Fibroblast of lung (primary cell): ENCODE measurements at regions not wholly inside any gene's neighbourhood (a gene's known extent, or its start where the extent isn't known, plus 50 kb on each side); places are given as distances from the start of the nearest gene placed in this dataset.

Experiments
- DNase-seq, 2 donors: peaks; one replicate each; pipeline versions ENCODE4 v3.0.0 to v3.0.0-alpha.2; 2010; ENCODE audit warnings: low read depth in 2 of 2
- H2AFZ ChIP-seq: 2 replicates; pipeline ENCODE4 v1.5.1; 2012; ENCODE audit warnings: low read length, control low read depth, inconsistent platforms
- H3K27ac ChIP-seq: 2 replicates; pipeline ENCODE4 v1.5.1; 2011; ENCODE audit warnings: low read length, control low read depth; ENCODE audit not compliant: insufficient read depth
- H3K27me3 ChIP-seq: 2 replicates; pipeline ENCODE4 v1.5.1; 2011; ENCODE audit warnings: mild to moderate bottlenecking, low read length; ENCODE audit not compliant: control insufficient read depth, insufficient read depth
- H3K36me3 ChIP-seq: 2 replicates; pipeline ENCODE4 v1.5.1; 2011; ENCODE audit warnings: low read length; ENCODE audit not compliant: control insufficient read depth, insufficient read depth
- H3K4me1 ChIP-seq: 2 replicates; pipeline ENCODE4 v1.5.1; 2011; ENCODE audit warnings: low read length; ENCODE audit not compliant: control insufficient read depth, insufficient read depth; ENCODE audit errors: extremely low read depth
- H3K4me2 ChIP-seq: 2 replicates; pipeline ENCODE4 v1.5.1; 2011; ENCODE audit warnings: low read length, control low read depth; ENCODE audit not compliant: insufficient read depth; ENCODE audit errors: extremely low read depth
- H3K4me3 ChIP-seq, 4 experiments: fragments of 200-600 bp in 1 of 4; sonication (generic) in 1 of 4; replicated peaks in 1 of 4; 2 replicates each; pipeline ENCODE4 v1.5.1; 2011 to 2016; ENCODE audit warnings: low read length in 4 of 4, low read depth in 3 of 4, mild to moderate bottlenecking in 3 of 4, control low read depth in 2 of 4, inconsistent platforms in 1 of 4, mixed read lengths in 1 of 4; ENCODE audit not compliant: insufficient read depth in 1 of 4; ENCODE audit errors: control extremely low read depth in 1 of 4
- H3K79me2 ChIP-seq: 2 replicates; pipeline ENCODE4 v1.5.1; 2012; ENCODE audit warnings: mild to moderate bottlenecking, low read length, inconsistent platforms; ENCODE audit not compliant: control insufficient read depth, insufficient read depth
- H3K9ac ChIP-seq: 2 replicates; pipeline ENCODE4 v1.5.1; 2011; ENCODE audit warnings: mild to moderate bottlenecking, low read length, control low read depth; ENCODE audit not compliant: insufficient read depth
- H3K9me3 ChIP-seq: 2 replicates; pipeline ENCODE4 v1.5.1; 2012; ENCODE audit warnings: low read depth, low read length; ENCODE audit not compliant: control insufficient read depth, insufficient read depth
- H4K20me1 ChIP-seq: 2 replicates; pipeline ENCODE4 v1.5.1; 2011; ENCODE audit warnings: low read length; ENCODE audit not compliant: control insufficient read depth, insufficient read depth; ENCODE audit errors: extremely low read depth
- CTCF ChIP-seq, 2 donors: IDR thresholded peaks in 1 of 2; conservative IDR thresholded peaks in 1 of 2; 1 replicate in 1 of 2; 2 replicates in 1 of 2; pipeline ENCODE4 v1.5.1; 2011 to 2012; ENCODE audit warnings: low read length in 2 of 2, control low read depth in 1 of 2, inconsistent platforms in 1 of 2, low read depth in 1 of 2, mild to moderate bottlenecking in 1 of 2
- EZH2 ChIP-seq: IDR thresholded peaks from 2 replicates; pipeline ENCODE4 v1.5.1; 2012; ENCODE audit warnings: low read length, control low read depth, mild to moderate bottlenecking; ENCODE audit errors: missing control alignments

DNA sequence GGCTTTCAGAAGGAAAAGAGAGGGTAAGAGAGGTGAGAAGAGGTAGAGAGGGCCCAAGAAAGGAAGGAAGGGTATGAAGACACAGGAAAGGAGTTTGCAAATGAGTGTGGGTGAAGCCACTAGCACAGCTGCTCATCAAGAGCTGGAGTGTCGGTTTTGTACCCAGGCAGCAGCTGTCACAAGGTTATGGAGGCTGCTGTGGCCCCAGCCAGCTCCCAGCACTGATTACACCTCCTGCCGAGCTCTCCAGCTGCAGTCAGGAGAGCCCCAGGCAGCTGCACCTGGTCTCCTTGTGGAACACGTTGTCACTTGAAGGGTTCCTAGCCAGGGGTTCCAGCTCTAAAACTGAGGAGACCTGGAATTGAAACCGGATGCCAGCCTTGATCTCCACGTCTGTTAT, 60.4 kb upstream of the CHD2 start:
- no peak for DNase-seq
- Histone ChIP-seq H3K27me3 (no peaks in the 10 kb centered on the region), H3K4me3 (no peak overlapping the region), H3K27ac (no peak overlapping the region), H4K20me1 (no peaks in the 10 kb centered on the region), H3K4me2 (no peak overlapping the region), H3K4me1 (no peaks in the 10 kb centered on the region), H3K36me3 (no peaks in the 10 kb centered on the region), H2AFZ (no peak overlapping the region), H3K9me3 (no peaks in the 10 kb centered on the region), H3K9ac (no peak overlapping the region), H3K79me2 (no peaks in the 10 kb centered on the region)
- TF ChIP-seq EZH2 (no peak), CTCF (conservative IDR thresholded peaks at IDR 0.05 in 1 of 2, IDR thresholded peaks at IDR 0.05 in 1 of 2; ENCODE audit: low read depth in 1 of 2, low read length in 2 of 2) (no peak)

DNA sequence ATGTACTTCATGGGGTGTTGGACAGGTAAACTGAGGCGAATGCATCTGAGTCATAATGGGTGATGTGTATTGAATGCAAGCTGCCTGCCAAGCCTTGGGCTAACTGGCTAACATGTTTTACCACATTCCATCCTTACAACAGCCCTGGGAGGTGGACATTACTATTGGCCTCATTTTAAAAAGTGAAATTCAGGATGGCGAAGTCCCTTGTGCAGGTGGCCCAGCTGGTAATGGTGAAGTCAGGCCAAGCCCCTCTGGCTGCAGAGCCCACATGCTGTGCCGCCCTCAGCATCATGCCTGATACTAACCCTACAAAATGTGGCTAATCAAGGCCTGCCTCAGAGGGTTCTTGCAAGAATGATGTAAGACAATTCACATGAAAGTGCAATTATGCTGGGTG, 60.0 kb upstream of the CHD2 start:
- Histone ChIP-seq H3K27ac (no peak overlapping the region), H3K36me3 (no peaks in the 10 kb centered on the region)
- no peak for DNase-seq

GRCh38 chr15:92843326-92843725, 56.8 kb upstream of the CHD2 start:
- no peak for DNase-seq
- H4K20me1 ChIP-seq = no peaks in the 10 kb centered on the region
- H3K9me3 ChIP-seq = no peaks in the 10 kb centered on the region
- H3K4me2 ChIP-seq = no peak overlapping the region
- H3K9ac ChIP-seq = no peak overlapping the region
- no peaks in the 10 kb centered on the region for H3K27me3 ChIP-seq
- no peaks in the 10 kb centered on the region for H3K79me2 ChIP-seq
- H3K27ac ChIP-seq = no peak overlapping the region
- no peaks in the 10 kb centered on the region for H3K36me3 ChIP-seq
- peaks cover 4% of the 10 kb centered on the region for H3K4me1 ChIP-seq
- TF ChIP-seq EZH2 (no peak), CTCF (conservative IDR thresholded peaks at IDR 0.05 in 1 of 2, IDR thresholded peaks at IDR 0.05 in 1 of 2; ENCODE audit: low read depth in 1 of 2, low read length in 2 of 2) (no peak)
- no peak overlapping the region for H3K4me3 ChIP-seq
- H2AFZ ChIP-seq = no peak overlapping the region

More for the DNA sequence above, 60.0 kb upstream of the CHD2 start:
- Histone ChIP-seq H3K4me3 (no peak overlapping the region), H4K20me1 (no peaks in the 10 kb centered on the region), H3K27me3 (no peaks in the 10 kb centered on the region), H3K79me2 (no peaks in the 10 kb centered on the region), H3K4me1 (peaks cover 1% of the 10 kb centered on the region), H3K9ac (no peak overlapping the region), H3K9me3 (no peaks in the 10 kb centered on the region), H2AFZ (no peak overlapping the region), H3K4me2 (no peak overlapping the region)
- TF ChIP-seq EZH2 = no peak

DNA sequence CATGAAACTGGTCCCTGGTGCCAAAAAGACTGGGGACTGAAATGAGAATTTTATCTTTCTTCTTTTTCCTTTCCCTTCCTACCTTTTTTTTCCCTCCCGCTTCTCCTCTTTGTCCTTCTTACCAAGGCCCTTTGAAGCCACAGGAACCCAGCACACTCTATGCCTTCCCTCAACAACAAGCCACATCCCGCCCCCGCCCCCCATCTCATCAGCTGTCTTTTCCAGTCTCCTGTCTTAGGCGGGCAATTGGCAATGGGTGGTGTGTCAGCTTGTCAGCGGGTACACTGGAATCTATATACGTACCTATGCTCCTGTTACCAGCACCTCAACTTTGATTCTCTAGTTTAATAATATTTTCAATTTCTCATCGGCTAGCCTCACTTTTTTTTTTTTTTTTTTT, 56.3 kb upstream of the CHD2 start:
- H2AFZ ChIP-seq = no peak overlapping the region
- no peaks in the 10 kb centered on the region for H3K79me2 ChIP-seq
- no peaks in the 10 kb centered on the region for H3K27me3 ChIP-seq
- TF ChIP-seq CTCF (conservative IDR thresholded peaks at IDR 0.05 in 1 of 2, IDR thresholded peaks at IDR 0.05 in 1 of 2; ENCODE audit: low read depth in 1 of 2, low read length in 2 of 2) = no peak
- TF ChIP-seq EZH2 = no peak
- no peak overlapping the region for H3K4me3 ChIP-seq
- no peak overlapping the region for H3K4me2 ChIP-seq
- H3K9ac ChIP-seq = no peak overlapping the region
- no peak overlapping the region for H3K27ac ChIP-seq
- H3K9me3 ChIP-seq = no peaks in the 10 kb centered on the region
- DNase-seq = no peak
- no peaks in the 10 kb centered on the region for H4K20me1 ChIP-seq
- H3K4me1 ChIP-seq = peaks cover 7% of the 10 kb centered on the region
- H3K36me3 ChIP-seq = no peaks in the 10 kb centered on the region
